Spinal cord (tissue), 9 donors: ENCODE measurements at regions not wholly inside any gene's neighbourhood (a gene's known extent, or its start where the extent isn't known, plus 50 kb on each side); places are given as distances from the start of the nearest gene placed in this dataset.
A peak's percentile ranks its signal among the peaks of the same experiment; 100 is the strongest.
"Not testable (repeated sequence)": the region's sequence is repeated elsewhere in the genome, so short reads cannot be mapped to it uniquely, and the experiment has no call there.

ENCODE experiments used
- DNase-seq, 6 donors: peaks; one replicate each; pipeline versions ENCODE4 v3.0.0 to v3.0.0-alpha.2; 2013 to 2015; ENCODE audit warnings: low spot score in 6 of 6, low read depth in 4 of 6
- H3K27ac ChIP-seq: one replicate; pipeline ENCODE4 v1.5.1; 2013; ENCODE audit warnings: low read depth, low read length, control low read depth
- H3K27me3 ChIP-seq: one replicate; pipeline ENCODE4 v1.6.1; 2013; ENCODE audit warnings: low read length; ENCODE audit not compliant: control insufficient read depth, insufficient read depth
- H3K36me3 ChIP-seq: one replicate; pipeline ENCODE4 v1.6.1; 2013; ENCODE audit warnings: low read length; ENCODE audit not compliant: control insufficient read depth, insufficient read depth
- H3K4me1 ChIP-seq: one replicate; pipeline ENCODE4 v1.6.1; 2013; ENCODE audit warnings: low read length; ENCODE audit not compliant: control insufficient read depth, insufficient read depth
- H3K4me3 ChIP-seq: one replicate; pipeline ENCODE4 v1.5.1; 2013; ENCODE audit warnings: low read depth, low read length, control low read depth
- H3K9me3 ChIP-seq: one replicate; pipeline ENCODE4 v1.6.1; 2013; ENCODE audit warnings: low read length; ENCODE audit not compliant: control insufficient read depth, insufficient read depth
- WGBS: methylation state at CpG from one replicate; pipeline ENCODE4 v1.1.5; 2013; ENCODE audit warnings: missing lambda C conversion rate; ENCODE audit not compliant: insufficient coverage; 5-methylcytosine and 5-hydroxymethylcytosine counted together
- donor health status: healthy.

DNA sequence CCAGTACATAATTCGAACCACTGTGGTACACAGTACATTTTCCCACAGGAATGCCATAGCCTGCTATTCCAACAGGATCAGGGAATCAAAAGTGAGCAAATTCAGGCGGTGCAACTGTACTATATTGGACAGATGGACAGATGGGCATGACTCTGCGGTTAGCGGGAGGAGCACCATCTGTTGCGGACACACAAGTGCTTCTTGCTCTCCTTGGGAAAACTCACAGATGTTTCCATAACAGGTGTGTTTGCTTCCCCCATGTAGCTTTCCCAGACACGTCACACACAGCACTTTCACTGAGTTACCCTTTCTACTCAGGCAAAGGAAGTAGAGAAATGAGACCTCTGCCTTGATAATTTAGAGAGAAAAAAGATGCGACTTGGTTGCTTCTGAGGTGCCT lies 325.1 kb upstream of the THBS1 start:
- H3K27me3 ChIP-seq = no peaks in the 10 kb centered on the region
- no peak overlapping the region for H3K4me3 ChIP-seq
- H3K36me3 ChIP-seq = no peaks in the 10 kb centered on the region
- no peak overlapping the region for H3K27ac ChIP-seq
- WGBS = 98% methylated on average over 4 of the region's 7 CpGs
- no peaks in the 10 kb centered on the region for H3K9me3 ChIP-seq
- H3K4me1 ChIP-seq = no peaks in the 10 kb centered on the region
- no peak for DNase-seq

DNA sequence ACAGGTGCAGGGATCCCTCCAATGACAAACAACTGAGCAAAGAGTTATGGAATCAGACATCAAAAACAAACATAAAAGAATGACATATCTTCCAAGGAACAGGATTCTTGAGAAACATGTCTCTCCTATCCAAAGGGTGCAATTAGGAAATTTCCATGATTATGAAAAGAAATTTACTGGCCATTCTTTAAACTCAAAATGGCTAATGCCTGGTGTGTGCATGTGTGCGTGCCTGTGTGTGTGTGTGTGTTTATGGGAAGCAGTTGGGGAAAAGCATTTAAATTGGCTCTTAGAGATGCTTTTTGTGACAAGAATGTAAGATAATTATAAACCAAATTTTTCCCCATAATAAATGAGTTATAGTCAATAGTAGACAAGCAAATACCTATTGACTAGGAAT lies 320.5 kb upstream of the THBS1 start:
- Histone ChIP-seq H3K4me3 (no peak overlapping the region), H3K36me3 (no peaks in the 10 kb centered on the region), H3K4me1 (no peaks in the 10 kb centered on the region), H3K27me3 (no peaks in the 10 kb centered on the region), H3K9me3 (no peaks in the 10 kb centered on the region), H3K27ac (no peak overlapping the region)
- no CpG with 5 or more reads among the region's 1 CpG for WGBS
- peak in 1 of 6 donors; percentile 16 for DNase-seq

DNA sequence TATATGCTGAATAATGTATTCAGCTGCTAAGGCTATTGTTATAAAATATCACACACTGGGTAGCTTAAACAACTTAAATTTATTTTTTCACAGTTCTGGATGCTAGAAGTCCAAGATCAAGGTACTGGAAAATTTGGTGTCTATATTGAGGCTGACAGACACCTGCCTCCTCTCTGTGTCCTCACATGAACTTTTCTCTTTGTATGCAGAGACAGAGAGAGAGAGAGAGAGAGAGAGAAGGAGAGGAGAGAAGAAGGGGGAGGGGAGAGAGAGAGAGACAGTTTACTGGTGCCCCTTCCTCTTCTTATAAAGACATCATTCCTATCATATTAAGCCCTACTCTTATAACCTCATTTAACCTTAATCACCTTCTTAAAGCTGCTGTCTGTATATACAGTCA lies 320.1 kb upstream of the THBS1 start:
- no peak overlapping the region for H3K4me3 ChIP-seq
- H3K27me3 ChIP-seq = no peaks in the 10 kb centered on the region
- DNase-seq = no peak
- H3K4me1 ChIP-seq = no peaks in the 10 kb centered on the region
- no peaks in the 10 kb centered on the region for H3K9me3 ChIP-seq
- H3K27ac ChIP-seq = no peak overlapping the region
- H3K36me3 ChIP-seq = no peaks in the 10 kb centered on the region

DNA sequence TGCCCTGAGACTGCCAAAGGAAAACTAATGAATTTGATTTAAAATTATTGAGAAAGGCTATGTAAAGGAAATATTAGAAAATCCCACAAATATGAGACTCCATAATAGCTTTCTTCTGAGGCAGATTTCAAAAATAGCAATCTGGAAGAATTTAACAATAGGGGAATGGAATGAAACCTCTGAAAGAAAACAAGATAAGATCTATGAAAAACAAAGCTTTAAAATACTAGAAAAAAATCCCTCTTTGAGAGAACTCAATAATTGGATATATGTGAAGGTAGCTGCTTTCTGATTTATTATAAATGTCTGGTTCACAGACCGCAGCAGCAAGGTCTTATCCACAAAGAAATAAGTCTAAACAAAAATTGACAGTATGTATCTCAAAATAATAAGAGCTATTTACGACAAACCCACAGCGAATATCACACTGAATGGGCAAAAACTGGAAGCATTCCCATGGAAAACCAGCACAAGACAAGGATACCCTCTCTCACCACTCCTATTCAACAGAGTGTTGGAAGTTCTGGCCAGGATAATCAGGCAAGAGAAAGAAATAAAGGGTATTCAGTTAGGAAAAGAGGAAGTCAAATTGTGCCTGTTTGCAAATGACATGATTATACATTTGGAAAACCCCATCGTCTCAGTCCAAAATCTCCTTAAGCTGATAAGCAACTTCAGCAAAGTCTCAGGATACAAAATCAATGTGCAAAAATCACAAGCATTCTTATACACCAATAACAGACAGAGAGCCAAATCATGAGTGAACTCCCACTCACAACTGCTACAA lies 319.3 kb upstream of the THBS1 start:
- H3K27me3 ChIP-seq, DNase-seq, H3K4me1 ChIP-seq, H3K4me3 ChIP-seq, H3K36me3 ChIP-seq, H3K27ac ChIP-seq, H3K9me3 ChIP-seq: not testable (repeated sequence)
- WGBS = no CpG with 5 or more reads among the region's 4 CpGs

DNA sequence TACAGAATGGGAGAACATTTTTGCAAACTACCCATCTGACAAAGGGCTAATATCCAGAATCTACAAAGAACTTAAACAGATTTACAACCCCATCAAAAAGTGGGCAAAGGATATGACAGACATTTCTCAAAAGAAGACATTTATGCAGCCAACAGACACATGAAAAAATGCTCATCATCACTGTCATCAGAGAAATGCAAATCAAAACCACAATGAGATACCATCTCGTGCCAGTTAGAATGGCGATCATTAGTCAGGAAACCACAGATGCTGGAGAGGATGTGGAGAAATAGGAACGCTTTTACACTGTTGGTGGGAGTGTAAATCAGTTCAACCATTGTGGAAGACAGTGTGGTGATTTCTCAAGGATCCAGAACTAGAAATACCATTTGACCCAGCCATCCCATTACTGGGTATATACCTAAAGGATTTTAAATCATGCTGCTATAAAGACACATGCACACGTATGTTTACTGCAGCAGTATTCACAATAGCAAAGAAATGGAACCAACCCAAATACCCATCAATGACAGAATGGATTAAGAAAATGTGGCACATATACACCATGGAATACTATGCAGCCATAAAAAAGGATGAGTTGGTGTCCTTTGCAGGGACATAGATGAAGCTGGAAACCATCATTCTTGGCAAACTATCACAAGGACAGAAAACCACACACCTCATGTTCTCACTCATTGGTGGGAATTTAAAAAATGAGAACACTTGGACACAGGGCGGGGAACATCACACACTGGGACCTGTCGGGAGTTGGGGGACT lies 317.7 kb upstream of the THBS1 start:
- WGBS = no CpG with 5 or more reads among the region's 6 CpGs
- not testable (repeated sequence) for DNase-seq

DNA sequence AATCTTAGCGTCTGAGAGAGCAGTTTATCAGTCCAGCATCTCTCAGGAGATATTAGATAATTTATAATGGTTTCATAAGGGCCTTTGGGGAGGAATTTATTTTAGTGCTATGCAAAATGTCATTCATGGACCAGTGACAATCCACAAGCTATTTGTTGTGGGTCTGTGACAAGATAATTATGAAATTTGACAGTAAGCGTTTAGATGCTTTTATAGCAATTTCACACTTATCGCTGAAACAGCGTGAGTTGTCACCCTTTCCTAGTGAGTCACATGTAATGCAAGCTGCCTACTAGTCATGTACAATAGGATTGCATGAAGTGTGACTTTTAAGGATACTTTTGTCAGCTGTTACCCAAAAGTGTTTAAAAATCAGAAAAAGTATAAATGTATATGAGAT lies 315.6 kb upstream of the THBS1 start:
- Histone ChIP-seq H3K4me1 (peaks cover 8% of the 10 kb centered on the region), H3K27ac (no peak overlapping the region), H3K4me3 (no peak overlapping the region), H3K36me3 (no peaks in the 10 kb centered on the region), H3K27me3 (no peaks in the 10 kb centered on the region), H3K9me3 (no peaks in the 10 kb centered on the region)
- DNase-seq = no peak
- WGBS = 72% methylated on average over 2 of the region's 4 CpGs

More for the DNA sequence above, 317.7 kb upstream of the THBS1 start:
- H3K27me3 ChIP-seq, H3K27ac ChIP-seq, H3K4me3 ChIP-seq, H3K36me3 ChIP-seq, H3K9me3 ChIP-seq, H3K4me1 ChIP-seq: not testable (repeated sequence)

DNA sequence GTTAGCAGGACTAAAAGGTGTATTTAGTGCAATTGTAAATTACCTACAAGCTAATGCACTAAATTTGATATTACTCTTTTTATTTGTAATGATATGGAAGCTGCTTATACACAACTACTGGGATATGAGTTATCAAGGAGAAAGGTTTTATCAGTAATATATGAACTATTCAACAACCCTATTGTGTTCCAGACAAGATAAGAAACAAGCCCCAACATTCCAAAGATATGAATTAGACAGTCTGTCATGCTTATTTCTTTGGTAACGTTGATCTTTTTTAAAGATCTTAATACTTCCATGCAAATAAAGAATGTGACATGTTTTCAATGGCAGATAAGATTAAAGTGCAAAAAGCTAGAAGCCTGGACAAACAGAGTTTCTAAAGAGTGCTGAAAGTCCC lies 314.0 kb upstream of the THBS1 start:
- no peak overlapping the region for H3K27ac ChIP-seq
- no peak for DNase-seq
- H3K9me3 ChIP-seq = no peaks in the 10 kb centered on the region
- H3K4me1 ChIP-seq = peaks cover 11% of the 10 kb centered on the region
- no peak overlapping the region for H3K4me3 ChIP-seq
- no peaks in the 10 kb centered on the region for H3K27me3 ChIP-seq
- WGBS = no CpG with 5 or more reads among the region's 1 CpG
- H3K36me3 ChIP-seq = no peaks in the 10 kb centered on the region

DNA sequence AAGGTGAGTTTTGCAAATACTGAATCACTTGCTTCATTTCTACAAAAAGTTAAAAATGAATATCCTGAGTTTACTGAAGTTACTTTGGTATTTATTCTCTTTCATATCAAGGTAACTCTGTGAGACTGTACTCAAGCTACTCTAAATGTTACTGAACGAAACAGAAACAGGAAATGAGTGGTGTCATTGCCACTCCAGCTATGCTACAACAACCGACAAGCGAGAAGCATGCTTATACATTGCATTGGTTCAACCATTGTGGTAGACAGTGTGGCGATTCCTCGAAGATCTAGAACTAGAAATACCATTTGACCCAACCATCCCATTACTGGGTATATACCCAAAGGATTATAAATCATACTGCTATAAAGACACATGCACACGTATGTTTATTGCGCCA lies 313.2 kb upstream of the THBS1 start:
- Histone ChIP-seq H3K27me3 (no peaks in the 10 kb centered on the region), H3K4me3 (no peak overlapping the region), H3K9me3 (no peaks in the 10 kb centered on the region), H3K27ac (no peak overlapping the region), H3K4me1 (peaks cover 11% of the 10 kb centered on the region), H3K36me3 (no peaks in the 10 kb centered on the region)
- no peak for DNase-seq
- WGBS = 92% methylated on average over 2 of the region's 7 CpGs

DNA sequence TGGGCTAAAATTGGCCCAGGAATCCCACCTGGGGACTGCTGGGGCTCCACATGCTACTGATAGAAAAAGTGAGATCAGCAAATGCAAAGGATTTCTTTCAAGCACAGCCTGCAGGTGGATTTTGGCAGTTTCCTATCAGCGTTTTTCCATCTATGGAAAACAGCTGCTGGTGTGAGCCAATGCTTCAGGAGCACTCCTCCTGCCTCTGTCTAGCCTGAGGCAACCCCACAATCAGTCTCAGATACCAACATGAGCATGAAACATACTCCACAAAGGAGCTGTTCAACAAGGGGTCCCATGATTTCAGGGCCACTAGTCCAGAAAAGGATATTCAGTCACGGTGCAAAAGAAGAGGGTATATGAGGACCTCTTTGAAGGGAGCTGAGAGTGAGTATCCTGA lies 311.5 kb upstream of the THBS1 start:
- 76% methylated on average over 2 of the region's 2 CpGs for WGBS
- Histone ChIP-seq H3K27me3 (no peaks in the 10 kb centered on the region), H3K4me3 (no peak overlapping the region), H3K27ac (peak overlapping the region; percentile 44), H3K9me3 (no peaks in the 10 kb centered on the region), H3K4me1 (peaks cover 11% of the 10 kb centered on the region), H3K36me3 (no peaks in the 10 kb centered on the region)
- no peak for DNase-seq

DNA sequence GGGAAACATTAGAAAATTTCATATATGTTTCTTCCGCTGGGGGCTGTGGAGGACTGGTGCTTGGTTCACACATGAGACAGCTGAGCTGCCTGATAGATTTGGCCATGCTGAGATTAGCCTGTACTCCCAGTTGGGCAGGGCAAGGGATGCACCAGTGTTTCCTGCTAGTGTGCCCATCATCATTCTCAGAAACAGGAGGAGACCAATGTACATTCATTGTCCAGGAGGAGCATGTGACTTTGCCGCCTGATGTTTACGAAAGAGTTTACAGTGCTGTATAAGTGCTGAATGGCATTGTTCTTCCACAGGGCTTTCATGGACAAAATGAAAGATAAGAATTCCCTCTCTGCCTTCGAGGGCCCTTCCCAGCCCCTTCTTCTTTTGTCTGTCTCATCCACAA lies 311.1 kb upstream of the THBS1 start:
- Histone ChIP-seq H3K36me3 (no peaks in the 10 kb centered on the region), H3K27ac (peak overlapping the region; percentile 44), H3K9me3 (no peaks in the 10 kb centered on the region), H3K4me1 (peaks cover 11% of the 10 kb centered on the region), H3K27me3 (no peaks in the 10 kb centered on the region), H3K4me3 (no peak overlapping the region)
- DNase-seq = no peak
- 75% methylated on average over 2 of the region's 4 CpGs for WGBS
